Hepatocyte (in vitro differentiated cells): ENCODE measurements at regions not wholly inside any gene's neighbourhood (a gene's known extent, or its start where the extent isn't known, plus 50 kb on each side); places are given as distances from the start of the nearest gene placed in this dataset.

Source experiments
- EZH2phosphoT487 ChIP-seq: fragments of 200-600 bp; sonication (generic); IDR thresholded peaks from one replicate; pipeline ENCODE4 v1.6.1; 2018; ENCODE audit warnings: antibody characterized with exemption, mild to moderate bottlenecking, low read depth, moderate library complexity; ENCODE audit not compliant: unreplicated experiment, severe bottlenecking
- TF ChIP-seq, protein P1 (sequence below): fragments of 200-600 bp; sonication (generic); IDR thresholded peaks from 2 replicates; pipeline ENCODE4 v1.5.1; 2016; ENCODE audit warnings: antibody characterized with exemption, mild to moderate bottlenecking; ENCODE audit not compliant: poor library complexity

DNA sequence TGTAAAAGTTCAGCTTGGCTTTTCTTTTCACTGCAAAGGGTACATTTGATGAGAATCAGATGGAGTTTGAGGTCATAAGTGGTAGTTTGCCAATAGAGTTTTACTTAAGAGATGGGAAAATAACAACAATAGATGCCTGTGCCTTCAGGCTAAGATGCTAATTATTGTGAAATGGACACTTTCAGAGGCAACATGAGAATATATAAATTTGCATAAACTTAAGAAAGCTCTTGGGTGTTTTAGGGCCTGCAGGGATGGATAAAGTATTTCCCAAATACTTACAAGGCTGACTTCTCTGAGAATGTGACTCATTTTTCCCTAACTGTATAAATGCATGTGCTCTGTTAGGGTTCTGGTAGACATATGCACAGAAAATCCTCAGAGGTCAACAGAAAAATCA lies 200.3 kb upstream of the SVIL start:
- TF ChIP-seq, protein P1, sequence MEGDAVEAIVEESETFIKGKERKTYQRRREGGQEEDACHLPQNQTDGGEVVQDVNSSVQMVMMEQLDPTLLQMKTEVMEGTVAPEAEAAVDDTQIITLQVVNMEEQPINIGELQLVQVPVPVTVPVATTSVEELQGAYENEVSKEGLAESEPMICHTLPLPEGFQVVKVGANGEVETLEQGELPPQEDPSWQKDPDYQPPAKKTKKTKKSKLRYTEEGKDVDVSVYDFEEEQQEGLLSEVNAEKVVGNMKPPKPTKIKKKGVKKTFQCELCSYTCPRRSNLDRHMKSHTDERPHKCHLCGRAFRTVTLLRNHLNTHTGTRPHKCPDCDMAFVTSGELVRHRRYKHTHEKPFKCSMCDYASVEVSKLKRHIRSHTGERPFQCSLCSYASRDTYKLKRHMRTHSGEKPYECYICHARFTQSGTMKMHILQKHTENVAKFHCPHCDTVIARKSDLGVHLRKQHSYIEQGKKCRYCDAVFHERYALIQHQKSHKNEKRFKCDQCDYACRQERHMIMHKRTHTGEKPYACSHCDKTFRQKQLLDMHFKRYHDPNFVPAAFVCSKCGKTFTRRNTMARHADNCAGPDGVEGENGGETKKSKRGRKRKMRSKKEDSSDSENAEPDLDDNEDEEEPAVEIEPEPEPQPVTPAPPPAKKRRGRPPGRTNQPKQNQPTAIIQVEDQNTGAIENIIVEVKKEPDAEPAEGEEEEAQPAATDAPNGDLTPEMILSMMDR, result no peak
- no peak for TF ChIP-seq EZH2phosphoT487
